ENCODE measurements at regions not wholly inside any gene's neighbourhood (a gene's known extent, or its start where the extent isn't known, plus 50 kb on each side); places are given as distances from the start of the nearest gene placed in this dataset.

DNA sequence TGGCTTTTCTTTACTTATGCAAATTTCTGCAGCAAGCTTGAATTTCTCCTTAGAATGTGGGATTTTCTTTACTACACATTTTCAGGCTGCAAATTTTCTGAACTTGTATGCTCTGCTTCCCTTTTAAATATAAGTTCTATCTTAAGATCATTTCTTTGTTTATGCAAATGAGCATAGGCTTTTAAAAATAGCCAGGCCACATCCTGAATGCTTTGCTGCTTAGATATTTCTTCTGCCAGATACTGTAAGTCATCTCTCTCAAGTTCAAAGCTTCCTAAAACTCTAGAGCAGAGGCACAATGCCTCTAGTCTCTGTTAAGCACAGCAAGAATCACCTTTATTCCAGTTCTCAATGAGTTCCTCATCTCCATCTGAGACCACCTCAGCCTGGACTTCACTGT, 685.9 kb upstream of the LRRC4C start:
- TF ChIP-seq, protein P1, sequence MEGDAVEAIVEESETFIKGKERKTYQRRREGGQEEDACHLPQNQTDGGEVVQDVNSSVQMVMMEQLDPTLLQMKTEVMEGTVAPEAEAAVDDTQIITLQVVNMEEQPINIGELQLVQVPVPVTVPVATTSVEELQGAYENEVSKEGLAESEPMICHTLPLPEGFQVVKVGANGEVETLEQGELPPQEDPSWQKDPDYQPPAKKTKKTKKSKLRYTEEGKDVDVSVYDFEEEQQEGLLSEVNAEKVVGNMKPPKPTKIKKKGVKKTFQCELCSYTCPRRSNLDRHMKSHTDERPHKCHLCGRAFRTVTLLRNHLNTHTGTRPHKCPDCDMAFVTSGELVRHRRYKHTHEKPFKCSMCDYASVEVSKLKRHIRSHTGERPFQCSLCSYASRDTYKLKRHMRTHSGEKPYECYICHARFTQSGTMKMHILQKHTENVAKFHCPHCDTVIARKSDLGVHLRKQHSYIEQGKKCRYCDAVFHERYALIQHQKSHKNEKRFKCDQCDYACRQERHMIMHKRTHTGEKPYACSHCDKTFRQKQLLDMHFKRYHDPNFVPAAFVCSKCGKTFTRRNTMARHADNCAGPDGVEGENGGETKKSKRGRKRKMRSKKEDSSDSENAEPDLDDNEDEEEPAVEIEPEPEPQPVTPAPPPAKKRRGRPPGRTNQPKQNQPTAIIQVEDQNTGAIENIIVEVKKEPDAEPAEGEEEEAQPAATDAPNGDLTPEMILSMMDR (conservative IDR thresholded peaks at IDR 0.05 in 1 of 2, IDR thresholded peaks at IDR 0.05 in 1 of 2; ENCODE audit: extremely low read depth in 1 of 2, insufficient read depth in 1 of 2, low read depth in 1 of 2, low read length in 2 of 2), result no peak
- TF ChIP-seq EZH2 (IDR thresholded peaks at IDR 0.05; ENCODE audit: borderline replicate concordance, low read length), result no peak
